ENCODE measurements at regions not wholly inside any gene's neighbourhood (a gene's known extent, or its start where the extent isn't known, plus 50 kb on each side); places are given as distances from the start of the nearest gene placed in this dataset.
A peak's percentile ranks its signal among the peaks of the same experiment; 100 is the strongest.

- no peak overlapping the region for H3K4me3 ChIP-seq (ENCODE audit: low read depth, low read length)
- TF ChIP-seq, protein P1, sequence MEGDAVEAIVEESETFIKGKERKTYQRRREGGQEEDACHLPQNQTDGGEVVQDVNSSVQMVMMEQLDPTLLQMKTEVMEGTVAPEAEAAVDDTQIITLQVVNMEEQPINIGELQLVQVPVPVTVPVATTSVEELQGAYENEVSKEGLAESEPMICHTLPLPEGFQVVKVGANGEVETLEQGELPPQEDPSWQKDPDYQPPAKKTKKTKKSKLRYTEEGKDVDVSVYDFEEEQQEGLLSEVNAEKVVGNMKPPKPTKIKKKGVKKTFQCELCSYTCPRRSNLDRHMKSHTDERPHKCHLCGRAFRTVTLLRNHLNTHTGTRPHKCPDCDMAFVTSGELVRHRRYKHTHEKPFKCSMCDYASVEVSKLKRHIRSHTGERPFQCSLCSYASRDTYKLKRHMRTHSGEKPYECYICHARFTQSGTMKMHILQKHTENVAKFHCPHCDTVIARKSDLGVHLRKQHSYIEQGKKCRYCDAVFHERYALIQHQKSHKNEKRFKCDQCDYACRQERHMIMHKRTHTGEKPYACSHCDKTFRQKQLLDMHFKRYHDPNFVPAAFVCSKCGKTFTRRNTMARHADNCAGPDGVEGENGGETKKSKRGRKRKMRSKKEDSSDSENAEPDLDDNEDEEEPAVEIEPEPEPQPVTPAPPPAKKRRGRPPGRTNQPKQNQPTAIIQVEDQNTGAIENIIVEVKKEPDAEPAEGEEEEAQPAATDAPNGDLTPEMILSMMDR (IDR thresholded peaks at IDR 0.05; ENCODE audit: low read depth, low read length) = no peak
Measured at GRCh38 chr6:9159051-9159450, 723.7 kb upstream of the SLC35B3 start.

GRCh38 chr6:9155836-9156235, 720.5 kb upstream of the SLC35B3 start:
- TF ChIP-seq, protein P1 (IDR thresholded peaks at IDR 0.05; ENCODE audit: low read depth, low read length) = no peak
- H3K4me3 ChIP-seq (ENCODE audit: low read depth, low read length) = no peak overlapping the region

DNA sequence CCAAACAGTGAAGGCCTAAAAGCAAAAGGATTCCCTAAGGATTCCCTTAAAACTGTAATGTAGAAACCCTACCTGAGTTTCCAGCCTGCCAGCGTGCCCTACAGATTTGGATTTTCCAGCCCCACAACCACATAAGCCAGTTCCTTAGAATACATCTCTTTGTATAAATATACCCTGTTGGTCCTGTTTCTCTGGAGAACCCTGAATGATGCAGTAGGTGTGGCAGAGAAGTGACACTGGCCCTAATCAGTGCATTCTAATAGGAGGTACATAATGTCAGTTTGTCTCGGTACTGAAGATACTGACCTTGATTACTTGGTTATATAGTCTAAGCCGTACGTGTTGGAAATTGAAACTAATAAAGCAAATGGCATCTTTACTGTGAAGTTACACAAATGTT, 707.8 kb upstream of the SLC35B3 start:
- TF ChIP-seq, protein P1 (IDR thresholded peaks at IDR 0.05; ENCODE audit: low read depth, low read length) = no peak
- H3K4me3 ChIP-seq (ENCODE audit: low read depth, low read length) = no peak overlapping the region

- TF ChIP-seq, protein P1 (IDR thresholded peaks at IDR 0.05; ENCODE audit: low read depth, low read length) = no peak
- H3K4me3 ChIP-seq (ENCODE audit: low read depth, low read length) = peak overlapping the region; percentile 25
Measured at GRCh38 chr6:9140951-9141460, 705.7 kb upstream of the SLC35B3 start.

GRCh38 chr6:9140172-9140571, 704.8 kb upstream of the SLC35B3 start:
- H3K4me3 ChIP-seq (ENCODE audit: low read depth, low read length) = peak overlapping the region; percentile 31
- TF ChIP-seq, protein P1 (IDR thresholded peaks at IDR 0.05; ENCODE audit: low read depth, low read length) = no peak

DNA sequence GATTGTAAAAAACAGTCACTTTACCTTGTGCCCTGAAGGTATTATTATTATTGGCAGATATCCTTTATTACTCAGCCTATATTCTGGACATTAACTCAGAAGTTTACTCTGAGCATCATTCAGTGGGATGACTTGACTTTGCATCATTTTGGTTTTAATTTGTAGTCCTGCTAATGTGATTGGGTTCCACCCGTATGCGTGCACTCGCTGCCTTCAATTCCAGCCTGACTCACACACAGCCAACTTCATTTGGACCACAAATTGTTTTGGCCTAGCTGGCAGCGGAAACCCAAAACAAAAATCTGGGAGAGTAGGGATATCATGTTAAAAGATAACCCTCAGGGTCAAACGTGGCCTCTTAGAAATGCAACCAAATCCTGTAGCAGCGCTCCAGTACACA, 704.4 kb upstream of the SLC35B3 start:
- TF ChIP-seq, protein P1 (IDR thresholded peaks at IDR 0.05; ENCODE audit: low read depth, low read length) = no peak
- peak overlapping the region; percentile 31 for H3K4me3 ChIP-seq (ENCODE audit: low read depth, low read length)

DNA sequence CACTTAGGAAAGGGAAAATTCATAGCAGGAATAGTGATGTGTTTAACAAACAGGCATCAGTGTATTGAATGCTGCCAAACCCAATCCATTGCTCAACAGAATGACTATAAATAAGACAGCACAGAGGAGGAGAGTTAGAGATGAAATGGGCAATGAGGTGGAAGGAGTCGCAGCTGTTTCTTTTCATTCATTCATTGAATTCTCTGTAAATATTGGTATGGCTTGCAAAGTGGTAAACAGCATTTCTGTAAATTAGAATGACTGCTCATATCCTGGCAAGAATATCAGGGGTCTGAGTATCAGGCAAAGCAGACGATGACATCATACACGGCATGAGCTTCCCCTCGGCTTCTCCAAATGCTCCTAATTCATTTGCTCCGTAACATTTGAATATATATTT, 703.6 kb upstream of the SLC35B3 start:
- no peak overlapping the region for H3K4me3 ChIP-seq (ENCODE audit: low read depth, low read length)
- TF ChIP-seq, protein P1 (IDR thresholded peaks at IDR 0.05; ENCODE audit: low read depth, low read length) = no peak

Measured in WI38 (cell line).